H1 (cell line): ENCODE measurements at regions not wholly inside any gene's neighbourhood (a gene's known extent, or its start where the extent isn't known, plus 50 kb on each side); places are given as distances from the start of the nearest gene placed in this dataset.

Experiments used
- CTCF ChIA-PET: fragments of 300-600 bp; sonication (Branson Sonifier 250); formaldehyde crosslinking; loops from one replicate; lab custom pipeline; 2021; ENCODE audit not compliant: partially characterized antibody; lab: Charles Lee
- POLR2A ChIA-PET: fragments of 300-600 bp; sonication (Branson Sonifier 250); formaldehyde crosslinking; loops from one replicate; lab custom pipeline; 2021; ENCODE audit warnings: inconsistent platforms; ENCODE audit not compliant: partially characterized antibody; lab: Charles Lee
- DNase-seq, 2 experiments: peaks; one replicate each; pipeline versions ENCODE4 v3.0.0 to v3.0.0-alpha.2; 2010 to 2022; ENCODE audit warnings: low spot score in 2 of 2, low read depth in 1 of 2, mixed read lengths in 1 of 2
- FAIRE-seq: peaks from 2 replicates; lab custom pipeline; 2011; peaks lifted over from hg19 to GRCh38; lab: Jason Lieb, UNC
- H2AFZ ChIP-seq: 2 replicates; pipeline ENCODE4 v1.8.1; 2012; ENCODE audit warnings: low read length, inconsistent platforms
- H2AK5ac ChIP-seq: 2 replicates; pipeline ENCODE4 v1.6.1; 2013; ENCODE audit warnings: low read depth, low read length
- H2BK120ac ChIP-seq: replicated peaks from 2 replicates; pipeline ENCODE3; 2013; ENCODE audit warnings: low read depth, low read length, inconsistent platforms
- H2BK12ac ChIP-seq: 2 replicates; pipeline ENCODE4 v1.6.1; 2013; ENCODE audit warnings: low read depth, low read length
- H2BK15ac ChIP-seq: 2 replicates; pipeline ENCODE4 v1.6.1; 2013; ENCODE audit warnings: low read length
- H2BK20ac ChIP-seq: 2 replicates; pipeline ENCODE4 v1.6.1; 2013; ENCODE audit warnings: low read length
- H2BK5ac ChIP-seq: 2 replicates; pipeline ENCODE4 v1.6.1; 2013; ENCODE audit warnings: low read depth, low read length
- H3K14ac ChIP-seq: 2 replicates; pipeline ENCODE4 v1.6.1; 2013; ENCODE audit warnings: inconsistent platforms; ENCODE audit not compliant: insufficient read length
- H3K18ac ChIP-seq: 2 replicates; pipeline ENCODE4 v1.6.1; 2013; ENCODE audit warnings: low read length; ENCODE audit errors: extremely low read depth
- H3K23ac ChIP-seq: 2 replicates; pipeline ENCODE4 v1.6.1; 2013; ENCODE audit warnings: inconsistent platforms; ENCODE audit not compliant: insufficient read length
- H3K23me2 ChIP-seq: 2 replicates; pipeline ENCODE4 v1.6.1; 2013; ENCODE audit warnings: low read depth, low read length
- H3K27ac ChIP-seq: 2 replicates; pipeline ENCODE4 v1.6.1; 2011; ENCODE audit warnings: low read depth, low read length, inconsistent platforms
- H3K27me3 ChIP-seq, 4 experiments: replicated peaks in 1 of 4; 1 replicate in 1 of 4; 2 replicates in 3 of 4; pipeline versions ENCODE4 v1.6.1 to v1.8.1; 2011 to 2013; ENCODE audit warnings: low read length in 3 of 4, mild to moderate bottlenecking in 3 of 4, inconsistent platforms in 2 of 4, mixed read lengths in 2 of 4, moderate library complexity in 1 of 4; ENCODE audit not compliant: control insufficient read depth in 3 of 4, insufficient read depth in 3 of 4; ENCODE audit errors: extremely low read depth in 1 of 4
- H3K36me3 ChIP-seq, 4 experiments: 2 replicates each; pipeline versions ENCODE4 v1.6.1 to v1.8.1; 2011 to 2013; ENCODE audit warnings: mild to moderate bottlenecking in 4 of 4, low read length in 3 of 4, moderate library complexity in 2 of 4, control low read depth in 1 of 4, inconsistent platforms in 1 of 4; ENCODE audit not compliant: insufficient read depth in 4 of 4, control insufficient read depth in 2 of 4
- H3K4ac ChIP-seq: replicated peaks from 2 replicates; pipeline ENCODE3; 2013; ENCODE audit warnings: low read length, low read depth, mixed read lengths, inconsistent platforms; ENCODE audit not compliant: insufficient read length
- H3K4me1 ChIP-seq, 4 experiments: replicated peaks in 1 of 4; 1 replicate in 1 of 4; 2 replicates in 3 of 4; pipeline versions ENCODE4 v1.6.1 to v1.8.1; 2011 to 2013; ENCODE audit warnings: low read length in 3 of 4, inconsistent platforms in 2 of 4, mixed read lengths in 1 of 4; ENCODE audit not compliant: insufficient read depth in 4 of 4, control insufficient read depth in 3 of 4
- H3K4me2 ChIP-seq, 2 experiments: 2 replicates each; pipeline versions ENCODE4 v1.6.1 to v1.8.1; 2011 to 2013; ENCODE audit warnings: low read depth in 2 of 2, low read length in 2 of 2, control low read depth in 1 of 2, inconsistent platforms in 1 of 2, mild to moderate bottlenecking in 1 of 2; ENCODE audit not compliant: insufficient read depth in 1 of 2
- H3K4me3 ChIP-seq, 4 experiments: fragments of 200-600, 300-600 bp in 1 of 4; sonication (generic), shearing (Covaris generic), sonication (Bioruptor Twin) in 1 of 4; 2 replicates each; pipeline versions ENCODE4 v1.5.1 to v1.8.1; 2011 to 2016; ENCODE audit warnings: low read length in 4 of 4, low read depth in 3 of 4, control low read depth in 2 of 4, inconsistent platforms in 2 of 4, mild to moderate bottlenecking in 2 of 4, mixed read lengths in 1 of 4, moderate library complexity in 1 of 4; ENCODE audit not compliant: insufficient read depth in 2 of 4; ENCODE audit errors: extremely low read depth in 1 of 4
- H3K56ac ChIP-seq: replicated peaks from 2 replicates; pipeline ENCODE3; 2013; ENCODE audit warnings: low read depth, mild to moderate bottlenecking, mixed read lengths, low read length, inconsistent platforms; ENCODE audit not compliant: insufficient read length
- H3K79me1 ChIP-seq: 2 replicates; pipeline ENCODE4 v1.6.1; 2013; ENCODE audit warnings: low read depth, low read length, control low read depth
- H3K79me2 ChIP-seq, 2 experiments: 2 replicates each; pipeline versions ENCODE4 v1.6.1 to v1.8.1; 2012 to 2013; ENCODE audit warnings: low read length in 2 of 2, mild to moderate bottlenecking in 2 of 2, inconsistent platforms in 1 of 2; ENCODE audit not compliant: insufficient read depth in 2 of 2, control insufficient read depth in 1 of 2
- H3K9ac ChIP-seq, 4 experiments: replicated peaks in 1 of 4; 1 replicate in 1 of 4; 2 replicates in 3 of 4; pipeline versions ENCODE4 v1.6.1 to v1.8.1; 2011 to 2013; ENCODE audit warnings: low read depth in 3 of 4, low read length in 3 of 4, control low read depth in 2 of 4, mild to moderate bottlenecking in 2 of 4, moderate library complexity in 2 of 4, inconsistent platforms in 1 of 4; ENCODE audit errors: extremely low read depth in 1 of 4
- H3K9me3 ChIP-seq, 2 experiments: 2 replicates each; pipeline versions ENCODE4 v1.6.1 to v1.8.1; 2012 to 2013; ENCODE audit warnings: mild to moderate bottlenecking in 2 of 2, moderate library complexity in 2 of 2, control low read depth in 1 of 2, inconsistent platforms in 1 of 2, low read depth in 1 of 2, low read length in 1 of 2, mixed read lengths in 1 of 2; ENCODE audit not compliant: insufficient read depth in 2 of 2
- H4K20me1 ChIP-seq, 2 experiments: replicated peaks in 1 of 2; 2 replicates each; pipeline versions ENCODE3 to v1.8.1; 2011 to 2013; ENCODE audit warnings: inconsistent platforms in 2 of 2, low read length in 2 of 2, mild to moderate bottlenecking in 1 of 2; ENCODE audit not compliant: insufficient read depth in 2 of 2, control insufficient read depth in 1 of 2
- H4K5ac ChIP-seq: 2 replicates; pipeline ENCODE4 v1.6.1; 2013; ENCODE audit warnings: low read length, low read depth, mixed read lengths, inconsistent platforms; ENCODE audit not compliant: insufficient read length
- H4K8ac ChIP-seq: 2 replicates; pipeline ENCODE4 v1.8.0; 2013; ENCODE audit warnings: mild to moderate bottlenecking, moderate library complexity, low read length, inconsistent platforms; ENCODE audit not compliant: insufficient read depth; ENCODE audit errors: extremely low read depth
- H4K91ac ChIP-seq: replicated peaks from 2 replicates; pipeline ENCODE3; 2013; ENCODE audit warnings: low read length, mixed read lengths, inconsistent platforms; ENCODE audit not compliant: insufficient read length
- BACH1 ChIP-seq: IDR thresholded peaks from 2 replicates; pipeline ENCODE4 v1.6.1; 2012; ENCODE audit warnings: low read length, improper control_type of control experiment
- CBX8 ChIP-seq: fragments of 300-800, 300-1000 bp; sonication (generic); IDR thresholded peaks from 2 replicates; pipeline ENCODE4 v1.7.1; 2016; ENCODE audit warnings: low read depth, low read length, borderline replicate concordance
- CEBPB ChIP-seq: IDR thresholded peaks from 2 replicates; pipeline ENCODE4 v1.6.1; 2012; ENCODE audit warnings: low read depth, low read length
- CREB1 ChIP-seq: IDR thresholded peaks from 2 replicates; pipeline ENCODE4 v1.6.1; 2012; ENCODE audit warnings: inconsistent platforms
- CTBP2 ChIP-seq: IDR thresholded peaks from 2 replicates; pipeline ENCODE4 v1.7.0; 2011; ENCODE audit warnings: borderline replicate concordance, mild to moderate bottlenecking, moderate library complexity, mixed read lengths, low read length; ENCODE audit not compliant: insufficient read depth, insufficient read length
- EP300 ChIP-seq, 2 experiments: IDR thresholded peaks; 1 replicate in 1 of 2; 2 replicates in 1 of 2; pipeline ENCODE4 v1.6.1; 2011 to 2012; ENCODE audit warnings: low read depth in 2 of 2, low read length in 2 of 2, mild to moderate bottlenecking in 2 of 2, borderline replicate concordance in 1 of 2, inconsistent platforms in 1 of 2, moderate library complexity in 1 of 2
- GABPA ChIP-seq: IDR thresholded peaks from 2 replicates; pipeline ENCODE4 v1.6.1; 2011; ENCODE audit warnings: mild to moderate bottlenecking, low read length, moderate library complexity, borderline replicate concordance; ENCODE audit not compliant: insufficient read depth
- HDAC2 ChIP-seq, 2 experiments: fragments of 300-600 bp in 1 of 2; sonication (generic) in 1 of 2; IDR thresholded peaks; 2 replicates each; pipeline ENCODE4 v1.6.1; 2011 to 2012; ENCODE audit warnings: low read depth in 2 of 2, low read length in 2 of 2, mild to moderate bottlenecking in 2 of 2, moderate library complexity in 2 of 2, borderline replicate concordance in 1 of 2, inconsistent platforms in 1 of 2
- JUN ChIP-seq: IDR thresholded peaks from 2 replicates; pipeline ENCODE4 v1.6.1; 2011; ENCODE audit warnings: low read depth, mild to moderate bottlenecking, improper control_type of control experiment, low read length
- POLR2AphosphoS5 ChIP-seq: IDR thresholded peaks from 2 replicates; pipeline ENCODE4 v1.6.1; 2011; ENCODE audit warnings: low read depth, low read length
- SP1 ChIP-seq: IDR thresholded peaks from 2 replicates; pipeline ENCODE4 v1.6.1; 2011; ENCODE audit warnings: low read depth, low read length
- SP4 ChIP-seq: IDR thresholded peaks from 2 replicates; pipeline ENCODE4 v1.6.1; 2012; ENCODE audit warnings: low read length, inconsistent platforms
- TAF1 ChIP-seq: IDR thresholded peaks from 2 replicates; pipeline ENCODE4 v1.6.1; 2011; ENCODE audit warnings: mild to moderate bottlenecking, low read depth, low read length
- TEAD4 ChIP-seq: IDR thresholded peaks from 2 replicates; pipeline ENCODE4 v1.6.1; 2012; ENCODE audit warnings: low read depth, low read length, inconsistent platforms, mixed read lengths
- ZNF274 ChIP-seq: IDR thresholded peaks from 2 replicates; pipeline ENCODE4 v1.7.0; 2012; ENCODE audit warnings: low read length, borderline replicate concordance; ENCODE audit errors: extremely low read depth
- WGBS, 2 experiments: shearing (Covaris generic) in 1 of 2; methylation state at CpG; one replicate each; pipeline versions ENCODE4 v1.1.6 to v1.1.7; 2013 to 2015; ENCODE audit warnings: low lambda C conversion rate in 2 of 2, mixed read lengths in 2 of 2, inconsistent platforms in 1 of 2, low coverage in 1 of 2, missing lambda C conversion rate in 1 of 2; ENCODE audit not compliant: insufficient replicate concordance in 2 of 2, insufficient coverage in 1 of 2, insufficient read length in 1 of 2; ENCODE audit errors: extremely low coverage in 1 of 2, missing lambda C conversion rate in 1 of 2; 5-methylcytosine and 5-hydroxymethylcytosine counted together

GRCh38 chr13:78015782-78016181 is 97.2 kb upstream of the EDNRB start:
- FAIRE-seq (no peak), DNase-seq (no peak)
- ChIA-PET CTCF (no interaction called here), POLR2A (no interaction called here)
- H3K4me3 ChIP-seq: no peak overlapping the region
- no peak overlapping the region for H2BK120ac ChIP-seq
- no peaks in the 10 kb centered on the region for H3K9me3 ChIP-seq
- no peaks in the 10 kb centered on the region for H3K36me3 ChIP-seq
- H3K56ac ChIP-seq: no peak overlapping the region
- peaks cover 0 to 2% (median 0%) of the 10 kb centered on the region in 4 experiments; a peak in 1 of 7 replicates for H3K4me1 ChIP-seq
- H3K9ac ChIP-seq: no peak overlapping the region
- H3K27ac ChIP-seq: no peak overlapping the region
- H4K5ac ChIP-seq: no peak overlapping the region
- H4K20me1 ChIP-seq: no peaks in the 10 kb centered on the region
- H4K91ac ChIP-seq: no peak overlapping the region
- no peak for TF ChIP-seq SP1
- TF ChIP-seq HDAC2 (IDR thresholded peaks at IDR 0.05; ENCODE audit: borderline replicate concordance in 1 of 2, low read depth in 2 of 2, low read length in 2 of 2): no peak
- no peak for TF ChIP-seq CEBPB
- TF ChIP-seq GABPA: no peak
- TF ChIP-seq CTBP2: no peak
- no peak for TF ChIP-seq TAF1
- TF ChIP-seq ZNF274: no peak
- TF ChIP-seq POLR2AphosphoS5: no peak
- no peak for TF ChIP-seq SP4
- TF ChIP-seq JUN: no peak
- TF ChIP-seq TEAD4: no peak
- no peak for TF ChIP-seq BACH1
- no peak for TF ChIP-seq EP300 (IDR thresholded peaks at IDR 0.05; ENCODE audit: borderline replicate concordance in 1 of 2, low read depth in 2 of 2, low read length in 2 of 2)
- TF ChIP-seq CBX8: no peak
- TF ChIP-seq CREB1: no peak
- H2AFZ ChIP-seq: no peak overlapping the region
- no peaks in the 10 kb centered on the region for H3K79me2 ChIP-seq
- no peak overlapping the region for H2BK15ac ChIP-seq
- H3K23me2 ChIP-seq: no peaks in the 10 kb centered on the region
- H3K23ac ChIP-seq: no peak overlapping the region
- no peak overlapping the region for H3K14ac ChIP-seq
- no peak overlapping the region for H2AK5ac ChIP-seq
- no peaks in the 10 kb centered on the region for H3K79me1 ChIP-seq
- no peak overlapping the region for H2BK20ac ChIP-seq
- no peak overlapping the region for H3K4me2 ChIP-seq
- no peak overlapping the region for H2BK12ac ChIP-seq
- no peak overlapping the region for H3K4ac ChIP-seq
- WGBS, 2 experiments: 94% methylated on average over 3 of the region's 3 CpGs; no CpG with 5 or more reads in 1 of the 2 experiments
- no peak overlapping the region for H4K8ac ChIP-seq
- no peak overlapping the region for H2BK5ac ChIP-seq
- no peak overlapping the region for H3K18ac ChIP-seq
- H3K27me3 ChIP-seq: no peaks in the 10 kb centered on the region
